ENCODE measurements at regions not wholly inside any gene's neighbourhood (a gene's known extent, or its start where the extent isn't known, plus 50 kb on each side); places are given as distances from the start of the nearest gene placed in this dataset.

DNA sequence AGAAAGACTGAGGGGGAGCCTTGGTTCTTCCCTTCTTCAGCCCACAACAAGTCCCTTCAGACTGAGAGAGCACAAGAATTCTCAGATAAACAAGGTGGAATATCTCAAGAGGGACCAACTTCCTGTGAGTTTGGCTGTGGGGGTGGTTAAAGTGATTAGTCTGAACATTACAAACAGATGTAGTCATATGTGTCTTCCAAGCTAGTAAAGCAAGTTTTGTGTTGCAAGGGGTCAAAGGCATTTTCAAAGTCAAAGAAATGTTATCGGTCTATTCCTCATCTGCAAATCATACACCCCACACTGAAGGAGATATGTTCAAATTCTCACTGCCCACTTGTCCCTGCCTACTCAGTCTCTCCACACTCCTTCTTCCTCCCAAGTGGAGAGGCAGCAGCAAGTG lies 242.5 kb downstream of the FAM43A start:
- Histone ChIP-seq H3K9me3 (ENCODE audit: control insufficient read depth, insufficient read depth, low read length) (no peaks in the 10 kb centered on the region; the same call in none of the 2 replicates), H3K36me3 (ENCODE audit: insufficient read depth, low read length) (no peaks in the 10 kb centered on the region; the same call in 1 of the 2 replicates), H3K9ac (ENCODE audit: low read depth, low read length) (no peak overlapping the region), H3K4me1 (ENCODE audit: insufficient read depth, low read length) (no peaks in the 10 kb centered on the region)

DNA sequence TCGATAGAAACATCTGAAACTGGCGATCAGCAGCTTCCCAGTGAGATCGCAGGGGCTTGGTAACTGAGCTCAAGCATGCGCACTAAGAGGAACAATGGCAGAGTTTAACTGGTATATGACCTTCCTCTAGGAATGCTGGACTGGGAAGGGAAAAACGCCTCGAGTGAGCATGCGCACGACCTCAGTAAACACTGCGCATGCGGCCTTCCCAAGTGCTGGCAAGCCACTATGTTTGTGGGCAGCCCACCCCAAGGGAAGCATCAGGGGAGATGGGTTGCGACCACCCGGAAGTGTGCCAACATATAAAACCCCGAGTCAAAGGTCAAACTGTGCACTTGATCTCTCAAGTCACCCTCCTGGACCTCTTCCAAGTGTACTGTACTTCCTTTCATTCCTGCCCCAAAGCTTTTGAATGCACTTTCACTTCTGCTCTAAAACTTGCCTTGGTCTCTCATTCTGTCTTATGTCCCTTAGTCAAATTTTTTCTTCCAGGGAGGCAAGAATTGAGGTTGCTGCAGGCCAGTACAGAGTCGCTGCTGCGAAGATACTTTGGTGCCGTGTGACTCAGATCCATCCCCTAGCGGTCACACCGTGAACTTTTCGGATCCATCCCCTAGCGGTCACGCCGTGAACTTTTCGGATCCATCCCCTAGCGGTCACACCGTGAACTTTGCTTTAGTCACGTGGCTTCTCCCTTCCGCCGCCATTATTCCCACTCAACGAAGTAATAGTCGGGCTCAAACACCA lies 243.3 kb downstream of the FAM43A start:
- H3K4me1 ChIP-seq (ENCODE audit: insufficient read depth, low read length), result no peaks in the 10 kb centered on the region
- H3K9me3 ChIP-seq (ENCODE audit: control insufficient read depth, insufficient read depth, low read length), result no peaks in the 10 kb centered on the region; the same call in none of the 2 replicates
- H3K36me3 ChIP-seq (ENCODE audit: insufficient read depth, low read length), result no peaks in the 10 kb centered on the region; the same call in 1 of the 2 replicates
- no peak overlapping the region for H3K9ac ChIP-seq (ENCODE audit: low read depth, low read length)

DNA sequence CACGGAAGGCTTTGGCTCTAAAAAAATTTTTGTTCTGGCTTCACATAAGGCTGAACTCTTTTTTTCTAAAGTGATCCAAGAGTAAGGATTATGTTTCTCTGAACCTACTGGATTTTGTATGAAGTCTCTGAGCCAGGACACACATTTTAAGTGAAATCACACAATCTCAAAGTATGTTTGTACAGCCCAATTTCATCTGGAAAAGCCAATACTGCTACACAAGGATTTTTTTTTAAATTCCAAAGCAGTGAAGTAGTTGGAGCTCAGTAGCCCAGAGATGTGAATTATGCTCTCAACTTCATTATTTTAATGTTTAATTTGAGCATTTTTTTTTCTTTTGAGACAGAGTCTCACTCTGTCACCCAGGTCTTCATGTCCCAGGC lies 243.9 kb downstream of the FAM43A start:
- H3K4me1 ChIP-seq (ENCODE audit: insufficient read depth, low read length), result no peaks in the 10 kb centered on the region
- H3K9me3 ChIP-seq (ENCODE audit: control insufficient read depth, insufficient read depth, low read length), result no peaks in the 10 kb centered on the region; the same call in none of the 2 replicates
- H3K9ac ChIP-seq (ENCODE audit: low read depth, low read length), result no peak overlapping the region
- H3K36me3 ChIP-seq (ENCODE audit: insufficient read depth, low read length), result no peaks in the 10 kb centered on the region; the same call in 1 of the 2 replicates

DNA sequence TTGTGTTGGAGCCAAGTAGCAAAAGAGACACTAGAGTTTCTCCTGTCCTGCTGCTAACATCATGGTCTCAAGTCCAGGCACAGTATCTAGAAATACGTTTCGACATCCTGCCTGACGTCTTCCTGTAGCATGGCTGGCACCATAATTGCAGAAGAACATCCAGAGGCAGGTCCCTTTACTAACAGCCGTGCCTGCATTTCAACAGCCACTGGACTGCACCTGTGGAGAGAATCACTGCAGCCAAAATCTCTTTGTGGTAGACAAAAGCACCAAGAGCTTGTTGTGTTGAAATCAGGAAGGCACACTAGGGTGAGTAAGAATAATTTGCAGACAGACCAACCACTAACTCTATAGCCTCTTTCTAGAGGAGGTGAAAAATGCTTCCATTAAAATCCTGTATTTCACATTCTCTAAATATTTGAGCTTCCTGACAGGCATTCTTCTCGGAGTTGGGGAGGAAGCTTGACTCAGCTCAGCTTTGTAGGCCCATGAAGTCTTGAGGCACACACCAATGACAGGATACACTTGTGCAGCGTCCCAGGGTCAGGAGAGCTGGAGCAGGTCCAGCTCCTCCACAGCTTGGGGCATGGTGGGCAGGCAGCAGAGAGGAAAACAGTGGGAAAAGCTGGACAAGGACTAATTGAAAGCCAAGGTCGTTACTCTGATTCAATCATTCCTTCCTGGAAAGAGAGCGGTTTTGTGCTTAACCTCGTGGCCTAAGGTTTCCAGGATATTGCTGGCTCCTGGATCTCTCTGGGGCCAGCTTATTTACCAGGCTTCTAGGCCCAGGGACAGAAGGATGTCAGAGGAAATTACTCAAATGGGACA lies 244.9 kb downstream of the FAM43A start:
- Histone ChIP-seq H3K4me1 (ENCODE audit: insufficient read depth, low read length) (no peaks in the 10 kb centered on the region), H3K36me3 (ENCODE audit: insufficient read depth, low read length) (no peaks in the 10 kb centered on the region; the same call in 1 of the 2 replicates), H3K9me3 (ENCODE audit: control insufficient read depth, insufficient read depth, low read length) (no peaks in the 10 kb centered on the region; the same call in none of the 2 replicates), H3K9ac (ENCODE audit: low read depth, low read length) (no peak overlapping the region)

DNA sequence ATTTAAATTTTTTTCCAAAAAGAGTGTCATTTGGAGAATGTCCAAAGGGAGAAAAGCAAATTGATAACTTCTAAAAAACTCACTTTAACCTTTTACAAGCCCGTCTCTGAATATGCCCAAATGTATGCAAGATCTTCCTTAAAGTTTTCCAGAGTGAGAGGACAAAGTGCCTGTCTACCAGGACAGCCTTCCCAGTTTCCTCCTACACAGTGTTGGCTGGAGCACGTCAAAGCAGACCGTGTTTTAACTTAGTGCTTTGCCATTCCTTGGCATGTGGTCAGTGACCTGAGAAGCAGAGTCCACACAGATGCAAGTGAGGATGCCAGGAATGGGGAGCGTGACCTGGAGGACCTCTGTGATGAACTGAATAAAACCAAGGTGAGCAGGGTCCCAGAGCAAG lies 245.7 kb downstream of the FAM43A start:
- Histone ChIP-seq H3K4me1 (ENCODE audit: insufficient read depth, low read length) (no peaks in the 10 kb centered on the region), H3K36me3 (ENCODE audit: insufficient read depth, low read length) (no peaks in the 10 kb centered on the region; the same call in 1 of the 2 replicates), H3K9me3 (ENCODE audit: control insufficient read depth, insufficient read depth, low read length) (no peaks in the 10 kb centered on the region; the same call in none of the 2 replicates), H3K9ac (ENCODE audit: low read depth, low read length) (no peak overlapping the region)

DNA sequence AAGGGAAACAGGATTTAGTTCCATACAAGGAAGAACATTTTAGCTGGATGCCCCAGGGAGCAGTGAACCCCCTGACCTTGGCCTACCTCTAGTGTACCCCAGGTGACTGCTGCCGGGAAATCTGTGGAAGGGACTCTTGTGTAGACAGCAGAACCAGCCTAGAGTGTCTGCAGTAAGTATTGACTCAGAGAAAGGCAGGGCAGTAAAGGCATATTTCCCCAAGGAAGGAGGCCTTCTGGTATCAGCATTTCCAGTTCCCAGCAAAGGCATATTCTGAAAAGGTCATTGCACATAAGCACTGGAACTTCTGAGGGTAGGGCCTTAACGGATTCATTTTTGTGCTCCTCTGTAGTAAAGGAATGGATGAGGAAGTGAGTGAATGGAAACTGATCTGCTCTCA lies 246.2 kb downstream of the FAM43A start:
- no peak overlapping the region for H3K9ac ChIP-seq (ENCODE audit: low read depth, low read length)
- no peaks in the 10 kb centered on the region for H3K4me1 ChIP-seq (ENCODE audit: insufficient read depth, low read length)
- no peaks in the 10 kb centered on the region; the same call in 1 of the 2 replicates for H3K36me3 ChIP-seq (ENCODE audit: insufficient read depth, low read length)
- H3K9me3 ChIP-seq (ENCODE audit: control insufficient read depth, insufficient read depth, low read length), result no peaks in the 10 kb centered on the region; the same call in none of the 2 replicates

DNA sequence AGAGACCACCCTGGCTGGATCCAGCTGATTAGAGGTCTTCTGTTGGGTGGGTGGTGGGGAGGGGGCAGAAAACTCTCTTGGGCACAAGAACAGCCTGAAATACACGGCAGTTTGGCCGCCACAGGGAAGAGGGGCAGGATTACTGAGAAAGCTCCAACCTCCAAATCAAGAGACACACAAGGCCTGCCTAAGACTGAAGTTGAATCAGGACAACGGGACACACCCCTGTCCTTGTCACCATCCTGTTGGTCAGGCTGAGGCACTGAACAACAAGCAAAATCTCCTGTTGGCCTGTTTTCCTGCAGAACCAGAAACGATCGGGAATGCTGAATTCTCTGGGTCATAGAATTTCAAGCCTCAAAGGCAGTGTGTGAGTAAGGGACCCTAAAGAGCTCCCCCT lies 247.8 kb downstream of the FAM43A start:
- H3K36me3 ChIP-seq (ENCODE audit: insufficient read depth, low read length), result no peaks in the 10 kb centered on the region; the same call in 1 of the 2 replicates
- H3K9ac ChIP-seq (ENCODE audit: low read depth, low read length), result no peak overlapping the region
- H3K9me3 ChIP-seq (ENCODE audit: control insufficient read depth, insufficient read depth, low read length), result no peaks in the 10 kb centered on the region; the same call in none of the 2 replicates
- no peaks in the 10 kb centered on the region for H3K4me1 ChIP-seq (ENCODE audit: insufficient read depth, low read length)

DNA sequence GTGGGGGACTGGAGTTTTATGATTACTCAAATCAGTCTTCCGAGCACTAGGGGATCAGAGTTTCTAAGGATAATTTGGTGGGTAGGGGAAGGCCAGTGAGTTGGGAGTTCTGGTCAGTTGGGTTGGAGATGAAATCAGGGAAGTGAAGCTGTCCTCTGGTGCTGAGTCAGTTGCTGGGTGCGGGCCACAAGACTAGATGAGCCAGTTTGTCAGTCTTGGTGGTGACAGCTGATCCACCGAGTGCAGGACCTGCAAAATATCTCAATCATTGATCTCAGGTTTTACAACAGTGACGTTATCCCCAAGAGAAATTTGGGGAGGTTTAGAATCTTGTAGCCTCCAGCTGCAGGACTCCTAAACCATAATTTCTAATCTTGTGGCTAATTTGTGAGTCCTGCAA lies 249.4 kb downstream of the FAM43A start:
- Histone ChIP-seq H3K9ac (ENCODE audit: low read depth, low read length) (no peak overlapping the region), H3K36me3 (ENCODE audit: insufficient read depth, low read length) (no peaks in the 10 kb centered on the region; the same call in 1 of the 2 replicates), H3K4me1 (ENCODE audit: insufficient read depth, low read length) (no peaks in the 10 kb centered on the region), H3K9me3 (ENCODE audit: control insufficient read depth, insufficient read depth, low read length) (no peaks in the 10 kb centered on the region; the same call in none of the 2 replicates)

DNA sequence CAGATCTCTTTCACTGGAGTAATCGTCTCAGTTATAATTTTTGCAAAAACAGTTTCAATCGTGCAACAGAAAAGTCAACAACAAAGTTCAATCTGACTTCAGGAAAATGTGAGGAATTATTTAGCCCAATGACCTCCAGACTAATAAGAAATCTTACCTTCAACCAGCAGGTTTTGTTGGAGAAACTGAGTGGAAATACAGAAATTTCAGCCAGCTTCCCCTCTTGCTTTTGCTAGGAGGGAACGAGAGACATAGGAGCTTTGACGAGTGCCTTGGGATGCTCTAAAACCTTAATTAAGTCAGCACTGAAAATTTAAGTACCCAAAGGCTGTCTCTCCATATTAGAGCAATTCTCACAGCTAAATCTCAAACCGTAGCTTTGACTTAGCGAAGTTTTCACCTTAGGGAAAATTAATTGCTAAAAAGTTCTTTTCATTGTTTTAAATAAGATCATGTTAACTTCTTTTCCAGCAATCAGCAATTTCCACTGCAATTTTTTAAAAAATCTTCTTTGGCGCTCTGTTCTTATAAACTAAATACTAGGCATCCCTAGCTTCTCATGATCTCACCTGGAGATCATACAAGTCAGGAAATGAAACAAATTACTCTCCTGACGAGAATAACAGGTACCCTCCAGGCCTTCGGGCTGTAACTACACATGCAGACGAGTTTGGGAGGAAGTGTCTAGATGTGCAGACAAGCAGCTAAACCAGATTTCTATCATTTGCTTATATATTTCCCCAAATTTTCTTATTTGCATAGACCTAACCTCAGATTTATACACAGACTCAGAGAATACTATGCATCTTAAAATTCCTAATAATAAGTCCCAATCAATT lies 250.2 kb downstream of the FAM43A start:
- Histone ChIP-seq H3K4me1 (ENCODE audit: insufficient read depth, low read length) (no peaks in the 10 kb centered on the region), H3K9ac (ENCODE audit: low read depth, low read length) (no peak overlapping the region), H3K9me3 (ENCODE audit: control insufficient read depth, insufficient read depth, low read length) (no peaks in the 10 kb centered on the region; the same call in 1 of the 2 replicates), H3K36me3 (ENCODE audit: insufficient read depth, low read length) (no peaks in the 10 kb centered on the region; the same call in 1 of the 2 replicates)

DNA sequence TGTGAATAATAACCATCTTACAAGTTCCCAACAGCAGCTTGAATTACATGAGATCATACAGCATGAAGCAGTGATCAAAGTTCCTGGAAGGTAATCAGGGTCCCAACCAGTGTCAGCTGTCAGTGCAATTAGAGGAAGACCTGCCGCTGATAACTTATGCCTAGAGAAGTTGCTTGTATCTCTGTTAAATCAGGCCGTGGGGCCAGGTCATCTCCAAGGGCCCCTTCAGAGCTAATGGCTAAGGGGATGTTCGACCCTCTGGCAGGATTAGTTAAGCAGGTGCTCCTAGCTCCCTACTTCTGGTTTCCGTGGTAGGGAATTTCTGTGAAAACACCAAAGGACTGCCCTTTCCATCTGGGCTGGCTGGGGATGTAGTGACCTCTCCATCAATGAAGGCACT lies 251.0 kb downstream of the FAM43A start:
- H3K36me3 ChIP-seq (ENCODE audit: insufficient read depth, low read length), result no peaks in the 10 kb centered on the region; the same call in 1 of the 2 replicates
- no peak overlapping the region for H3K9ac ChIP-seq (ENCODE audit: low read depth, low read length)
- H3K9me3 ChIP-seq (ENCODE audit: control insufficient read depth, insufficient read depth, low read length), result no peaks in the 10 kb centered on the region; the same call in 1 of the 2 replicates
- H3K4me1 ChIP-seq (ENCODE audit: insufficient read depth, low read length), result no peaks in the 10 kb centered on the region

DNA sequence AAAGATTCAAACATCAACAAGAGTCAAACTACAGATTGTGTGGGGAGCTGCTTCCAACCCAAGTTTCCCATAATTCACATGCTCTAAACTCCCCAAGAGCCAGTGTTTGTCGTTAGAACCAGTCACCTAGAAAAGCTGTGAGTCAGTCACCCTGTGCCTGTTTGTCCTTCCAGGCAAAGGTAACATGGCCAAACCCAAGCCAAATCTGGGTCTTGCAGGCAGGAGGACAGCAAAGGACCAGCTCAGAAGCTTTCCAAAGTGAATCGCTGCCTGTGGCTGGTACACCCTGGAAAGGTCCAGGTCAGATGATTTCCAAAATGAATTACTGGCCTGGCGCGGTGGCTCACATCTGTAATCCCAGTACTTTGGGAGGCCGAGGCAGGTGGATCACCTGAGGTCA lies 251.5 kb downstream of the FAM43A start:
- Histone ChIP-seq H3K4me1 (ENCODE audit: insufficient read depth, low read length) (no peaks in the 10 kb centered on the region), H3K9me3 (ENCODE audit: control insufficient read depth, insufficient read depth, low read length) (no peaks in the 10 kb centered on the region; the same call in 1 of the 2 replicates), H3K9ac (ENCODE audit: low read depth, low read length) (no peak overlapping the region), H3K36me3 (ENCODE audit: insufficient read depth, low read length) (no peaks in the 10 kb centered on the region; the same call in 1 of the 2 replicates)

DNA sequence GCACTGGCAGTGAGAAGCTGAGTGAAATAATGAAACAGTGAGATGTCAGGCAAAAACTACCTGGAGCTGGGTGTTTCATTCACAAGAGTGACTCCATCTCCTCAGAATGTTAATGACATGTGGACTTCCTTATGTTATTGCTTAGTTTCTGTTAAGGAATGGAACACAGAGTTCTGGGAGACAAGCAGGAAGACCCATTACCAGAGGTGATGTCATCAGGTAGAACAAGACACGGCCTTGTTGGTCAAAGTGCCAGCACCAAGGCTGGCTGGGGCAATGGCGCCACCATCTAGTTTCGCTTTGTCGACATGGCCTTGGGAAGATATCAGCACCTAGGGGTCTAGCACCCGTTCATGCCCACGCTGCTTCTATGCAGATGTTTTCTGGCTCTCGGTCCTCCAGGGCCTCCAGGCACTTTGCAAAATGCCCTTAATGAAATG lies 252.2 kb downstream of the FAM43A start:
- no peak overlapping the region for H3K9ac ChIP-seq (ENCODE audit: low read depth, low read length)
- H3K4me1 ChIP-seq (ENCODE audit: insufficient read depth, low read length), result no peaks in the 10 kb centered on the region
- H3K36me3 ChIP-seq (ENCODE audit: insufficient read depth, low read length), result no peaks in the 10 kb centered on the region
- H3K9me3 ChIP-seq (ENCODE audit: control insufficient read depth, insufficient read depth, low read length), result no peaks in the 10 kb centered on the region; the same call in 1 of the 2 replicates

DNA sequence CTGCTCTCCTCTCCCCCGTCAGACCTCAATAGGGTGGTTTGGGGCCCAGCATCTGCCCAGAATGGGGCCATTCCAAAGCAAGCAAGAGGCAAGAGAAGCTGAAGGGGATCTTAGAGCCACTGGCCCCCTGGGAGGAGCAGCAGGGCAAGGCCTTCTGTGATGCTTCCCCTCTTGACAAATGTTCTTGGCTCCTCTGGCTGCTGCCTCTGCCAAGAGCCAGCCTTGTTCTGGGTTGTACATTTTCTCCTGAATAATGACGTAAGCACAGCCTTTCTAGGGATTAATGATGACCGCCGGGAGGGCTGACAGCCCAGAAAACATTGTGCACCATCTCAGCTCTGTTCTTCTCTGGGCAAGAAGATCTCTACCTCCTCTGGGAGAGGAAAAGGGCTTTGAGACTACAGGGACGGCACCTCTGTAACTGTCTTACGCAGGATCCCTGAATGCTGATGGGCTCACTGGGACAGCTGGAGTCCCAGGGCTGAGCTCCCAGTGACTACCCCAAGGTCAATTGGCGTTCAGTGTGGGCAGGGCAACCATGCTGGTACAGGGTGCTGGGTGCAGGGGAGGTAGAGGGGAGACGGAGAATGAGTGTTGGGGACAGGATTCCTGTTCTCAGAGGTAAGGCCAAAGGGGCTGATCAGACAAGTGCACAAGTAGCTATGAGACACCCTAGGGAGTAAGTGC lies 253.3 kb downstream of the FAM43A start:
- no peaks in the 10 kb centered on the region for H3K4me1 ChIP-seq (ENCODE audit: insufficient read depth, low read length)
- H3K9me3 ChIP-seq (ENCODE audit: control insufficient read depth, insufficient read depth, low read length), result no peaks in the 10 kb centered on the region
- no peaks in the 10 kb centered on the region for H3K36me3 ChIP-seq (ENCODE audit: insufficient read depth, low read length)
- no peak overlapping the region for H3K9ac ChIP-seq (ENCODE audit: low read depth, low read length)
